Caco-2 (cell line): ENCODE measurements at regions not wholly inside any gene's neighbourhood (a gene's known extent, or its start where the extent isn't known, plus 50 kb on each side); places are given as distances from the start of the nearest gene placed in this dataset.

ENCODE experiments used
- BruUV-seq: library from RNA; stranded (reverse); fragments of 400-500 nt; replicated peaks from 2 replicates; lab custom pipeline; 2021; lab: Mats Ljungman, UMichigan
- CTCF ChIA-PET: fragments of 300-600 bp; sonication (Branson Sonifier 250); formaldehyde crosslinking; loops from one replicate; lab custom pipeline; 2022; ENCODE audit warnings: antibody characterized with exemption; lab: Charles Lee
- POLR2A ChIA-PET: fragments of 300-600 bp; sonication (Branson Sonifier 250); formaldehyde crosslinking; loops from one replicate; lab custom pipeline; 2022; ENCODE audit warnings: antibody characterized with exemption; lab: Charles Lee
- DNase-seq, 2 experiments: peaks; one replicate each; pipeline versions ENCODE4 v3.0.0 to v3.0.0-alpha.2; 2020 to 2022
- H3K27me3 ChIP-seq: replicated peaks from 2 replicates; pipeline ENCODE4 v1.6.0; 2011; ENCODE audit warnings: low read length; ENCODE audit not compliant: control insufficient read depth, insufficient read depth
- H3K36me3 ChIP-seq: 2 replicates; pipeline ENCODE4 v1.5.1; 2011; ENCODE audit warnings: low read length; ENCODE audit not compliant: control insufficient read depth, insufficient read depth
- H3K4me1 ChIP-seq: fragments of 250-450 bp; sonication (Bioruptor Pico); 2 replicates; pipeline ENCODE4 v1.5.1; 2020; ENCODE audit warnings: mild to moderate bottlenecking
- H3K4me3 ChIP-seq: 2 replicates; pipeline ENCODE4 v1.5.1; 2011; ENCODE audit warnings: low read depth, mild to moderate bottlenecking, control low read depth, low read length
- H3K9me3 ChIP-seq: fragments of 250-450 bp; sonication (Bioruptor Pico); 2 replicates; pipeline ENCODE4 v1.5.1; 2020; ENCODE audit warnings: mild to moderate bottlenecking, moderate library complexity
- H3K27ac Mint-ChIP-seq: one replicate; pipeline ENCODE4 v1.8.0; 2022; ENCODE audit warnings: mixed read lengths; ENCODE audit not compliant: unreplicated experiment
- H3K27me3 Mint-ChIP-seq: one replicate; pipeline ENCODE4 v1.8.0; 2022; ENCODE audit warnings: mixed read lengths; ENCODE audit not compliant: insufficient read depth, unreplicated experiment
- H3K36me3 Mint-ChIP-seq: one replicate; pipeline ENCODE4 v1.8.0; 2022; ENCODE audit warnings: mild to moderate bottlenecking, mixed read lengths; ENCODE audit not compliant: insufficient read depth, unreplicated experiment
- H3K4me1 Mint-ChIP-seq: one replicate; pipeline ENCODE4 v1.8.0; 2022; ENCODE audit warnings: low read depth, mixed read lengths; ENCODE audit not compliant: unreplicated experiment
- H3K4me3 Mint-ChIP-seq: one replicate; pipeline ENCODE4 v1.8.0; 2022; ENCODE audit warnings: mild to moderate bottlenecking, moderate library complexity, mixed read lengths; ENCODE audit not compliant: unreplicated experiment
- H3K9me3 Mint-ChIP-seq: one replicate; pipeline ENCODE4 v1.8.0; 2022; ENCODE audit warnings: mixed read lengths; ENCODE audit not compliant: unreplicated experiment
- intact Hi-C: fragments of 100-400 bp; cut with micrococcal nuclease; formaldehyde crosslinking; loops from one replicate; pipeline ENCODE4 v1.10.0; 2022; ENCODE audit not compliant: unreplicated experiment
- TF ChIP-seq, protein P1 (sequence below), 2 experiments: fragments of 200-600 bp in 1 of 2; IDR thresholded peaks; 1 replicate in 1 of 2; 2 replicates in 1 of 2; pipeline versions ENCODE4 v1.5.1 to v1.8.0; 2011 to 2022; ENCODE audit warnings: antibody characterized with exemption in 1 of 2, control low read depth in 1 of 2, inconsistent platforms in 1 of 2, low read depth in 1 of 2, low read length in 1 of 2, mild to moderate bottlenecking in 1 of 2, moderate library complexity in 1 of 2; ENCODE audit not compliant: insufficient read depth in 1 of 2, severe bottlenecking in 1 of 2, unreplicated experiment in 1 of 2

DNA sequence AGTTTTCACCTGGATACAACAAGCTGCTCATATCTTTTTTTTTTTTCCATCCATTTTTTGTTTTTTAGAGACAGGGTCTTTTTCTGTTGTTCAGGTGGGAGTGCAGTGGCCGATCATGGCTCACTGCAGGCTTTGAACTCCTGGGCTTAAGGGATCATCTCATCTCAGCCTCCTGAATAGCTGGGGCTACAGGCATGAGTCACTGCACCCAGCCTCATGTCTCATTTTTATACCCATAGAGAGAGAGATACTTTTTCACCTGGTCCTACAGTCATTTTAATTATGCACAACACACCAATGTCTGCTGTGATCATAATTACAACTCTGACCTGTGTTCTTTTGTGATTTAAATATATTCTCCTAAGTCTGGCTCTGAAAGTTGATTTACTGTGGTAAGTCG is 84.4 kb downstream of the KIF4B start:
- no peak for DNase-seq
- no peak overlapping the region for H3K4me3 ChIP-seq
- H3K9me3 ChIP-seq: no peaks in the 10 kb centered on the region
- Mint-ChIP-seq H3K4me3 (no peak overlapping the region), H3K27me3 (peaks cover 25% of the 10 kb centered on the region), H3K4me1 (no peaks in the 10 kb centered on the region), H3K36me3 (no peaks in the 10 kb centered on the region), H3K9me3 (no peaks in the 10 kb centered on the region), H3K27ac (no peak overlapping the region)
- TF ChIP-seq, protein P1, sequence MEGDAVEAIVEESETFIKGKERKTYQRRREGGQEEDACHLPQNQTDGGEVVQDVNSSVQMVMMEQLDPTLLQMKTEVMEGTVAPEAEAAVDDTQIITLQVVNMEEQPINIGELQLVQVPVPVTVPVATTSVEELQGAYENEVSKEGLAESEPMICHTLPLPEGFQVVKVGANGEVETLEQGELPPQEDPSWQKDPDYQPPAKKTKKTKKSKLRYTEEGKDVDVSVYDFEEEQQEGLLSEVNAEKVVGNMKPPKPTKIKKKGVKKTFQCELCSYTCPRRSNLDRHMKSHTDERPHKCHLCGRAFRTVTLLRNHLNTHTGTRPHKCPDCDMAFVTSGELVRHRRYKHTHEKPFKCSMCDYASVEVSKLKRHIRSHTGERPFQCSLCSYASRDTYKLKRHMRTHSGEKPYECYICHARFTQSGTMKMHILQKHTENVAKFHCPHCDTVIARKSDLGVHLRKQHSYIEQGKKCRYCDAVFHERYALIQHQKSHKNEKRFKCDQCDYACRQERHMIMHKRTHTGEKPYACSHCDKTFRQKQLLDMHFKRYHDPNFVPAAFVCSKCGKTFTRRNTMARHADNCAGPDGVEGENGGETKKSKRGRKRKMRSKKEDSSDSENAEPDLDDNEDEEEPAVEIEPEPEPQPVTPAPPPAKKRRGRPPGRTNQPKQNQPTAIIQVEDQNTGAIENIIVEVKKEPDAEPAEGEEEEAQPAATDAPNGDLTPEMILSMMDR (IDR thresholded peaks at IDR 0.05; ENCODE audit: insufficient read depth in 1 of 2, low read depth in 1 of 2, low read length in 1 of 2, severe bottlenecking in 1 of 2, unreplicated experiment in 1 of 2): no peak
- no peaks in the 10 kb centered on the region for H3K36me3 ChIP-seq
- no peaks in the 10 kb centered on the region; the same call in 1 of the 2 replicates for H3K27me3 ChIP-seq
- H3K4me1 ChIP-seq: no peaks in the 10 kb centered on the region
- intact Hi-C loops: no loop called here
- CTCF ChIA-PET: no interaction called here
- POLR2A ChIA-PET: no interaction called here
- BruUV-seq: no TSS peak

DNA sequence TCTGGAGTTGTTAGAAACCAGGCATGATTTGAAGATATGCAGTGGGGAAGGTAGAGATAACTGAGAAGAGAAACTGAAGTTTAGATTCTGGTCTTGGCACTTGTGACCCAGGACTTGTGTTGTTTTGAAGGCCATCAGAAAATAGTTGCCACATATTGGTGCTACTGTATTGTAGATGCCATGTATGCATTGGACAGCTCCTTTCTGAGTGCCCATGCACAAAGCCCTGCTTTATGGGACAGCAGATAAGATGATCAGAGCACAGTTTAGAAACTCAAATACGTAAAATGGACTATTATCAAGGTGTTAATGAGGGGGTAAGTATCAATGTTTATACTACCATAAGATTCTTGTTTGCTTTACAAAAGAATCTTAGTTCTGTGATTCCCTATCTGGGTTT is 84.9 kb downstream of the KIF4B start:
- BruUV-seq: no TSS peak
- ChIA-PET CTCF (no interaction called here), POLR2A (no interaction called here)
- TF ChIP-seq, protein P1 (IDR thresholded peaks at IDR 0.05; ENCODE audit: insufficient read depth in 1 of 2, low read depth in 1 of 2, low read length in 1 of 2, severe bottlenecking in 1 of 2, unreplicated experiment in 1 of 2): no peak
- Histone ChIP-seq H3K36me3 (no peaks in the 10 kb centered on the region), H3K27me3 (no peaks in the 10 kb centered on the region; the same call in 1 of the 2 replicates), H3K4me3 (no peak overlapping the region), H3K9me3 (no peaks in the 10 kb centered on the region), H3K4me1 (no peaks in the 10 kb centered on the region)
- intact Hi-C loops: no loop called here
- DNase-seq: no peak
- H3K27ac Mint-ChIP-seq: no peak overlapping the region
- peaks cover 26% of the 10 kb centered on the region for H3K27me3 Mint-ChIP-seq
- H3K4me3 Mint-ChIP-seq: no peak overlapping the region
- H3K4me1 Mint-ChIP-seq: no peaks in the 10 kb centered on the region
- H3K9me3 Mint-ChIP-seq: no peaks in the 10 kb centered on the region
- no peaks in the 10 kb centered on the region for H3K36me3 Mint-ChIP-seq

DNA sequence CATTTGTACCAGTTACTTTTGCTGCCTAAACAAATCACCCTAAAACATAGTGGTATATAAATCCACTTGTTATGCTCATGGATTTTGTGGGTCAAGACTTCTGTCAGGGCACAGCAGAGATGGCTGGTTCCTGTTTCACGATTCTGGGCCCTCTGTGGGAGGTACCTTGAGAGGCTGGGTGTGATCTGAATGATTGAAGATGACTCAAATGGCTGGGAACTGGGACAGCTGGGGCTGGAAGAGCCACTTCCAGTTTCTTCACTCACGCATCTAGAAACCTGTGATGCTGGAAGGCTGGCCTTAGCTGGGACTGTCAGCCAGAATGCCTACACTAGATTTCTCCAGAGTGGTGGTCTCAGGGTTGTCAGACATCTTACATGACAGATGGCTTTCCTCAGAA is 88.1 kb downstream of the KIF4B start:
- H3K4me1 Mint-ChIP-seq: no peaks in the 10 kb centered on the region
- no peaks in the 10 kb centered on the region; the same call in none of the 2 replicates for H3K27me3 ChIP-seq
- BruUV-seq: no TSS peak
- no peak overlapping the region for H3K4me3 Mint-ChIP-seq
- no peaks in the 10 kb centered on the region for H3K9me3 Mint-ChIP-seq
- no peaks in the 10 kb centered on the region for H3K36me3 ChIP-seq
- intact Hi-C loops: no loop called here
- H3K27ac Mint-ChIP-seq: no peak overlapping the region
- H3K4me1 ChIP-seq: no peaks in the 10 kb centered on the region
- ChIA-PET POLR2A (no interaction called here), CTCF (no interaction called here)
- H3K4me3 ChIP-seq: no peak overlapping the region
- no peak for DNase-seq
- H3K27me3 Mint-ChIP-seq: peaks cover 20% of the 10 kb centered on the region
- TF ChIP-seq, protein P1 (IDR thresholded peaks at IDR 0.05; ENCODE audit: insufficient read depth in 1 of 2, low read depth in 1 of 2, low read length in 1 of 2, severe bottlenecking in 1 of 2, unreplicated experiment in 1 of 2): no peak
- H3K9me3 ChIP-seq: no peaks in the 10 kb centered on the region
- H3K36me3 Mint-ChIP-seq: no peaks in the 10 kb centered on the region
